Fibroblast of pulmonary artery (primary cell): ENCODE measurements at regions not wholly inside any gene's neighbourhood (a gene's known extent, or its start where the extent isn't known, plus 50 kb on each side); places are given as distances from the start of the nearest gene placed in this dataset.

Experiments
- DNase-seq: peaks from one replicate; pipeline ENCODE4 v3.0.0-alpha.2; 2010; ENCODE audit warnings: low read depth
- H3K4me3 ChIP-seq: replicated peaks from 2 replicates; pipeline ENCODE4 v1.5.1; 2011; ENCODE audit warnings: low read depth, mild to moderate bottlenecking, control low read depth, low read length, moderate library complexity
- CTCF ChIP-seq: IDR thresholded peaks from 2 replicates; pipeline ENCODE4 v1.5.1; 2011; ENCODE audit warnings: mild to moderate bottlenecking, control low read depth, low read length, inconsistent platforms; ENCODE audit errors: missing control alignments

GRCh38 chr11:88410056-88410455 lies 72.5 kb upstream of the CTSC start:
- no peak for DNase-seq
- H3K4me3 ChIP-seq = no peak overlapping the region
- no peak for TF ChIP-seq CTCF

GRCh38 chr11:88406876-88407275 lies 69.3 kb upstream of the CTSC start:
- DNase-seq = no peak
- TF ChIP-seq CTCF = no peak
- no peak overlapping the region for H3K4me3 ChIP-seq

GRCh38 chr11:88405853-88406252 lies 68.3 kb upstream of the CTSC start:
- TF ChIP-seq CTCF = no peak
- DNase-seq = no peak
- no peak overlapping the region for H3K4me3 ChIP-seq

- H3K4me3 ChIP-seq = no peak overlapping the region
- no peak for TF ChIP-seq CTCF
- no peak for DNase-seq
Observed at GRCh38 chr11:88404932-88405710, 67.6 kb upstream of the CTSC start.

- H3K4me3 ChIP-seq = no peak overlapping the region
- no peak for TF ChIP-seq CTCF
- DNase-seq = no peak
Observed at GRCh38 chr11:88404391-88404790, 66.9 kb upstream of the CTSC start.

GRCh38 chr11:88402784-88403183 lies 65.2 kb upstream of the CTSC start:
- H3K4me3 ChIP-seq = peak overlapping the region; percentile 9
- DNase-seq = peak; percentile 59
- no peak for TF ChIP-seq CTCF

GRCh38 chr11:88402192-88402715 lies 64.7 kb upstream of the CTSC start:
- TF ChIP-seq CTCF = no peak
- H3K4me3 ChIP-seq = peak overlapping the region; percentile 9
- DNase-seq = peak; percentile 87
